ENCODE measurements at regions not wholly inside any gene's neighbourhood (a gene's known extent, or its start where the extent isn't known, plus 50 kb on each side); places are given as distances from the start of the nearest gene placed in this dataset.

DNA sequence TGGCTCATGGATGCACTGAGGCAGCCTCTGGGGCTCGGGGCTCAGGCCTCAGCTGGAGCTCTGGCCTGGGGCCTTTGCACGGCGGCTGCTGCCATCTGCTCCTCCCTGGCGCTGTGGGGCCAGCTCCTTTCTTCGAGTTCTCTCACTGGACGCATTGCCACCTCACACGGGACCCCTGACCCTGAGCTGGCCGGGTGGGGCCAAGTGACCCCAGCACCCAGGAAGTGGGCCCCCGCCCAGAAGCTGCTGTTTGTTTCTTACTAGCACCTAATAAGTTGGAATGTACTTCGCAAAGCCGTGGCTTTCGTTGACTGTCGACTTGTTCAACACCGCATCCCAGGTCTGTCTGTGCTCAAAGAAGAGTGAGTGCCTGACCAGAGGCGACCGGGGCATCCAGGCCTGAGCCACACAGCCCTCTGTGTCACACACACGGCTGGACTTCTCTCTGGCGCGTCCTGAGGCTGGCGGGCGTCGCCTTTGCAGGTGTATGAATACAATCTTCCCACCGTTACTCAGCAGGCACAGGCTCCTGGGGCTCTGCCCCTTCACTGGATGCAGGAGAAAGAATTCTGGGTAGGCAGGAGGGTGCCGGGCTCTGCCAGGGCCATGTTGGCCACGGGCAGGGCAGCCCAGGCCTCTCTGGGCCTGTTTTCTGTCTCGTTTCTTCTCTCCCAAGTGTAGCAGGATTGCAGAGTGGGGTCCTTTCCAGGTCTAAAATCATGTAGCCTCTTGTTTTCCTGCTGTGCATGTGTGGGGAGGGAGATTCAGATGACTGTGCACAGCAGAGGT is 112.9 kb downstream of the DLL1 start:
- in situ Hi-C loops (cut with MboI; ENCODE audit: low pct_unique_long_range_greater_than_20kb, low sequenced_read_pairs, unreplicated experiment): no loop called here
- DNase-seq (ENCODE audit: low spot score): no peak
- no peak for TF ChIP-seq CTCF (IDR thresholded peaks at IDR 0.05; ENCODE audit: extremely low read depth, insufficient read depth, missing control alignments)

- peak; percentile 30 for DNase-seq (ENCODE audit: low spot score)
- in situ Hi-C loops (cut with MboI; ENCODE audit: low pct_unique_long_range_greater_than_20kb, low sequenced_read_pairs, unreplicated experiment): no loop called here
- TF ChIP-seq CTCF (IDR thresholded peaks at IDR 0.05; ENCODE audit: extremely low read depth, insufficient read depth, missing control alignments): no peak
Measured at GRCh38 chr6:170176898-170177771, 113.7 kb downstream of the DLL1 start.

- in situ Hi-C loops (cut with MboI; ENCODE audit: low pct_unique_long_range_greater_than_20kb, low sequenced_read_pairs, unreplicated experiment): no loop called here
- TF ChIP-seq CTCF (IDR thresholded peaks at IDR 0.05; ENCODE audit: extremely low read depth, insufficient read depth, missing control alignments): no peak
- DNase-seq (ENCODE audit: low spot score): peak; percentile 22
Measured at GRCh38 chr6:170176136-170176897, 114.6 kb downstream of the DLL1 start.

- in situ Hi-C loops (cut with MboI; ENCODE audit: low pct_unique_long_range_greater_than_20kb, low sequenced_read_pairs, unreplicated experiment): no loop called here
- DNase-seq (ENCODE audit: low spot score): no peak
- TF ChIP-seq CTCF (IDR thresholded peaks at IDR 0.05; ENCODE audit: extremely low read depth, insufficient read depth, missing control alignments): no peak
Measured at GRCh38 chr6:170175644-170176135, 115.2 kb downstream of the DLL1 start.

DNA sequence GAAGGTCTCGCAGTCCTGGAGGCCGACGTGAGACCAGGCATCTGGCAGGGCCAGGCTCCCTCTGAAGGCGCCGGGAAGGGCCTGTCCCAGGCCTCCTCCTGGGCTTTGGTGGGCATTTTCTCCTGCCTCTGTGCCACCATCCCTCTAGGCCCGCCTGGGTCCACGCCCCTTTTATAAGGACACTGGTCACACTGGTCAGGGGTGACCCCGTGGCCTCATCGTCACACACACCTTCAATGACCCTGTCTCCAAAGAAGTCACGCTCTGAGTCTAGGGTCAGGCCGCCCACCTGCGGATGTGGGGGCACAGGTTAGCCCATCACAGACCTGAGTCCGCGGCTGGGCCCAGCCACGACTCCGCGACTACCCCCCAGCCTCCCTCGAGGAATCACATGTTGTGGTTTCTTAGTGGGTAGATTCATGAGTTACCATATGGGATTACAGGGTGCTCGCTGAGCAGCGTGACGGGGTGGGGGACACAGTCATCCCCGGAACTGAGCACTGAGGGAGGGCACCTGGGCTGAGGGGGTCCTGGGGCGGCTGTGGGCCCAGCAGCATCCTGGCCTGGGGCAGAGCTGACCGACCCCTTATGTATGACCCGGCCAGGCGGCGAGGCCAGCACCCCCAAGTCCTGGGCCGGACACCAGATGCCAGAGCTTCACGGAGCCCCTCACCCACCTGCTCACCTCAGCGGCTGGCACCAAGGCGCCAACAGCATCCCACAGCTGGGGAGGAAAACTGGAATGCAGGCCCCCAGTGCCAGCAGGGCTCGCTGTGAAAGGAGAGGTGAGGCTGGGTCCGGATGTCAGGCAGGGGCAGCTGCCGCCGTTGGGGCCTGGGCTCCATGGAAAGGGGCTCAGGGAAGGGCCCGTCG is 115.9 kb downstream of the DLL1 start:
- DNase-seq (ENCODE audit: low spot score): no peak
- in situ Hi-C loops (cut with MboI; ENCODE audit: low pct_unique_long_range_greater_than_20kb, low sequenced_read_pairs, unreplicated experiment): no loop called here
- TF ChIP-seq CTCF (IDR thresholded peaks at IDR 0.05; ENCODE audit: extremely low read depth, insufficient read depth, missing control alignments): no peak

Measured in GM13977 (cell line).